Ovary (tissue), 3 donors: ENCODE measurements at regions not wholly inside any gene's neighbourhood (a gene's known extent, or its start where the extent isn't known, plus 50 kb on each side); places are given as distances from the start of the nearest gene placed in this dataset.

Experiments
- CTCF ChIP-seq, 3 donors: fragments of 450-650 bp in 2 of 3; fragments of 200-600 bp in 1 of 3; IDR thresholded peaks; one replicate each; pipeline versions ENCODE4 v1.5.1 to v1.8.0; 2016 to 2022; ENCODE audit warnings: antibody characterized with exemption in 3 of 3, mild to moderate bottlenecking in 1 of 3
- POLR2A ChIP-seq: fragments of 450-650 bp; IDR thresholded peaks from one replicate; pipeline ENCODE4 v1.6.1; 2017; ENCODE audit warnings: antibody characterized with exemption, mild to moderate bottlenecking, moderate library complexity
- donor health status: DM: no; HTN: no; CAD: no.

DNA sequence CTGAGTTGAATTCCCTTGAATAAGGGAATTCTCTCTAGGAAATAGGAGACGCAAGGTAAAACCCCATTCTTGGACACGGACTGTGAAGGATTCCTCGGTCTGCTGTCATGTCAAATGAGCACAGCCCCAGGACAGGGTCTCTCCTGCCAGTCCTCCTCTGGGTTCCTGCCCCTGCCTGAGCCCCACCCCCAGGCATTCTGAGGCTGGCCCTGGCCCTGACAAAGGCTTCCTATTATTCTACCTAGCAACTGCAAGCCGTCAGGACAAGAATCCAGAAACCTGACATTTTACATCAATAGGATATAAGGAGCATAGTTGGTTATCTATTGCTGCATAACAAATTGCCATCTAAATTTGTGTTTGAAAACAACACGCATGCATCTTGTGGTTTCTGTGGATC is 253.3 kb upstream of the AGAP1 start:
- TF ChIP-seq CTCF (IDR thresholded peaks at IDR 0.05) (no peak), POLR2A (no peak)
